WTC11 (cell line): ENCODE measurements at regions not wholly inside any gene's neighbourhood (a gene's known extent, or its start where the extent isn't known, plus 50 kb on each side); places are given as distances from the start of the nearest gene placed in this dataset.

Experiments used
- CREM ChIP-seq: sonication (generic); formaldehyde crosslinking; IDR thresholded peaks from 2 replicates; pipeline ENCODE4 v1.8.1; 2022; ENCODE audit warnings: mild to moderate bottlenecking, missing genetic modification reagents, moderate library complexity
- FOXK1 ChIP-seq: sonication (generic); formaldehyde crosslinking; IDR thresholded peaks from 2 replicates; pipeline ENCODE4 v1.8.0; 2022; ENCODE audit warnings: mild to moderate bottlenecking, moderate library complexity, missing genetic modification reagents
- GRHL2 ChIP-seq: fragments of 250-450 bp; sonication (Bioruptor Pico); IDR thresholded peaks from 2 replicates; pipeline ENCODE4 v1.8.0; 2022; ENCODE audit warnings: mild to moderate bottlenecking, moderate library complexity; ENCODE audit not compliant: insufficient replicate concordance, severe bottlenecking
- KAT7 ChIP-seq: sonication (generic); formaldehyde crosslinking; IDR thresholded peaks from 2 replicates; pipeline ENCODE4 v1.8.1; 2023; ENCODE audit warnings: missing genetic modification reagents, mild to moderate bottlenecking, borderline replicate concordance
- ZNF232 ChIP-seq: sonication (generic); formaldehyde crosslinking; IDR thresholded peaks from 2 replicates; pipeline ENCODE4 v1.8.0; 2022; ENCODE audit warnings: mild to moderate bottlenecking, missing genetic modification reagents
- ZNF317 ChIP-seq: sonication (generic); formaldehyde crosslinking; IDR thresholded peaks from 2 replicates; pipeline ENCODE4 v1.8.1; 2023; ENCODE audit warnings: low read depth, mild to moderate bottlenecking, moderate library complexity, missing genetic modification reagents, borderline replicate concordance
- TF ChIP-seq, protein P1 (sequence below): fragments of 200-600 bp; IDR thresholded peaks from 2 replicates; pipeline ENCODE4 v1.8.0; 2022; ENCODE audit warnings: antibody characterized with exemption
- TF ChIP-seq, protein P2 (sequence below): sonication (generic); formaldehyde crosslinking; IDR thresholded peaks from 2 replicates; pipeline ENCODE4 v1.8.0; 2022; ENCODE audit warnings: mild to moderate bottlenecking, missing genetic modification reagents
- TF ChIP-seq, protein P3 (sequence below): sonication (generic); formaldehyde crosslinking; IDR thresholded peaks from 2 replicates; pipeline ENCODE4 v1.8.1; 2022; ENCODE audit warnings: mild to moderate bottlenecking, moderate library complexity, missing genetic modification reagents
- TF ChIP-seq, protein P4 (sequence below): sonication (generic); formaldehyde crosslinking; IDR thresholded peaks from 2 replicates; pipeline ENCODE4 v1.8.1; 2023; ENCODE audit warnings: mild to moderate bottlenecking, missing genetic modification reagents
- TF ChIP-seq, protein P5 (sequence below): sonication (generic); formaldehyde crosslinking; IDR thresholded peaks from 2 replicates; pipeline ENCODE4 v1.8.0; 2023; ENCODE audit warnings: missing genetic modification reagents
- TF ChIP-seq, protein P6 (sequence below): sonication (generic); formaldehyde crosslinking; IDR thresholded peaks from 2 replicates; pipeline ENCODE4 v1.8.0; 2023; ENCODE audit warnings: mild to moderate bottlenecking, missing genetic modification reagents
- TF ChIP-seq, protein P7 (sequence below): sonication (generic); formaldehyde crosslinking; conservative IDR thresholded peaks from 2 replicates; pipeline ENCODE4 v1.8.1; 2022; ENCODE audit warnings: mild to moderate bottlenecking, missing genetic modification reagents
- TF ChIP-seq, protein P8 (sequence below): sonication (generic); formaldehyde crosslinking; IDR thresholded peaks from 2 replicates; pipeline ENCODE4 v1.8.1; 2022; ENCODE audit warnings: low read depth, mild to moderate bottlenecking, moderate library complexity, missing genetic modification reagents, borderline replicate concordance

DNA sequence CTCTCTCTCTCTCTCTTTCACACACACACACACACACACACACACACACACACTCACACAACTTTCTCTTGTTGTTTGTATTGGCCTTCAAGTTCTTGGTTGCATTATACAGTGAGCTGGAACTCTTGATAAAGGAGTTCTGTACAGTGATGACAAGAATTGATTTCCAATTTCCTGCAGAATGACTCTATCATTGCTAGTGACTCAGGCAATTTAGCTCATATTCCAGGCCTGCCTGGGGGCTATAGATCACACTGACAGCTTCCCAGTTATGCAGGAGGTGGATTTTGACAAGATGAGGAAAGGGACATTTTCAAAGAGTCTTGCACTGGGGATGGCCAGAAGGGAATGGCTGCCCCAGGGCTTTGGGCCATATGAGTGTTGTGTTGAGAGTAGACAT, 508.8 kb downstream of the TYW1 start:
- TF ChIP-seq, protein P1, sequence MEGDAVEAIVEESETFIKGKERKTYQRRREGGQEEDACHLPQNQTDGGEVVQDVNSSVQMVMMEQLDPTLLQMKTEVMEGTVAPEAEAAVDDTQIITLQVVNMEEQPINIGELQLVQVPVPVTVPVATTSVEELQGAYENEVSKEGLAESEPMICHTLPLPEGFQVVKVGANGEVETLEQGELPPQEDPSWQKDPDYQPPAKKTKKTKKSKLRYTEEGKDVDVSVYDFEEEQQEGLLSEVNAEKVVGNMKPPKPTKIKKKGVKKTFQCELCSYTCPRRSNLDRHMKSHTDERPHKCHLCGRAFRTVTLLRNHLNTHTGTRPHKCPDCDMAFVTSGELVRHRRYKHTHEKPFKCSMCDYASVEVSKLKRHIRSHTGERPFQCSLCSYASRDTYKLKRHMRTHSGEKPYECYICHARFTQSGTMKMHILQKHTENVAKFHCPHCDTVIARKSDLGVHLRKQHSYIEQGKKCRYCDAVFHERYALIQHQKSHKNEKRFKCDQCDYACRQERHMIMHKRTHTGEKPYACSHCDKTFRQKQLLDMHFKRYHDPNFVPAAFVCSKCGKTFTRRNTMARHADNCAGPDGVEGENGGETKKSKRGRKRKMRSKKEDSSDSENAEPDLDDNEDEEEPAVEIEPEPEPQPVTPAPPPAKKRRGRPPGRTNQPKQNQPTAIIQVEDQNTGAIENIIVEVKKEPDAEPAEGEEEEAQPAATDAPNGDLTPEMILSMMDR: no peak
- no peak for TF ChIP-seq ZNF232
- no peak for TF ChIP-seq ZNF317
- TF ChIP-seq, protein P2, sequence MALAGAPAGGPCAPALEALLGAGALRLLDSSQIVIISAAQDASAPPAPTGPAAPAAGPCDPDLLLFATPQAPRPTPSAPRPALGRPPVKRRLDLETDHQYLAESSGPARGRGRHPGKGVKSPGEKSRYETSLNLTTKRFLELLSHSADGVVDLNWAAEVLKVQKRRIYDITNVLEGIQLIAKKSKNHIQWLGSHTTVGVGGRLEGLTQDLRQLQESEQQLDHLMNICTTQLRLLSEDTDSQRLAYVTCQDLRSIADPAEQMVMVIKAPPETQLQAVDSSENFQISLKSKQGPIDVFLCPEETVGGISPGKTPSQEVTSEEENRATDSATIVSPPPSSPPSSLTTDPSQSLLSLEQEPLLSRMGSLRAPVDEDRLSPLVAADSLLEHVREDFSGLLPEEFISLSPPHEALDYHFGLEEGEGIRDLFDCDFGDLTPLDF (CRISPR knock-in tag): no peak
- TF ChIP-seq, protein P3, sequence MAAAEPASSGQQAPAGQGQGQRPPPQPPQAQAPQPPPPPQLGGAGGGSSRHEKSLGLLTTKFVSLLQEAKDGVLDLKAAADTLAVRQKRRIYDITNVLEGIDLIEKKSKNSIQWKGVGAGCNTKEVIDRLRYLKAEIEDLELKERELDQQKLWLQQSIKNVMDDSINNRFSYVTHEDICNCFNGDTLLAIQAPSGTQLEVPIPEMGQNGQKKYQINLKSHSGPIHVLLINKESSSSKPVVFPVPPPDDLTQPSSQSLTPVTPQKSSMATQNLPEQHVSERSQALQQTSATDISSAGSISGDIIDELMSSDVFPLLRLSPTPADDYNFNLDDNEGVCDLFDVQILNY (CRISPR knock-in tag): no peak
- TF ChIP-seq CREM (CRISPR knock-in tag): no peak
- TF ChIP-seq, protein P4, sequence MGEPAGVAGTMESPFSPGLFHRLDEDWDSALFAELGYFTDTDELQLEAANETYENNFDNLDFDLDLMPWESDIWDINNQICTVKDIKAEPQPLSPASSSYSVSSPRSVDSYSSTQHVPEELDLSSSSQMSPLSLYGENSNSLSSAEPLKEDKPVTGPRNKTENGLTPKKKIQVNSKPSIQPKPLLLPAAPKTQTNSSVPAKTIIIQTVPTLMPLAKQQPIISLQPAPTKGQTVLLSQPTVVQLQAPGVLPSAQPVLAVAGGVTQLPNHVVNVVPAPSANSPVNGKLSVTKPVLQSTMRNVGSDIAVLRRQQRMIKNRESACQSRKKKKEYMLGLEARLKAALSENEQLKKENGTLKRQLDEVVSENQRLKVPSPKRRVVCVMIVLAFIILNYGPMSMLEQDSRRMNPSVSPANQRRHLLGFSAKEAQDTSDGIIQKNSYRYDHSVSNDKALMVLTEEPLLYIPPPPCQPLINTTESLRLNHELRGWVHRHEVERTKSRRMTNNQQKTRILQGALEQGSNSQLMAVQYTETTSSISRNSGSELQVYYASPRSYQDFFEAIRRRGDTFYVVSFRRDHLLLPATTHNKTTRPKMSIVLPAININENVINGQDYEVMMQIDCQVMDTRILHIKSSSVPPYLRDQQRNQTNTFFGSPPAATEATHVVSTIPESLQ (CRISPR knock-in tag): no peak
- TF ChIP-seq GRHL2 (CRISPR knock-in tag): no peak
- TF ChIP-seq, protein P5, sequence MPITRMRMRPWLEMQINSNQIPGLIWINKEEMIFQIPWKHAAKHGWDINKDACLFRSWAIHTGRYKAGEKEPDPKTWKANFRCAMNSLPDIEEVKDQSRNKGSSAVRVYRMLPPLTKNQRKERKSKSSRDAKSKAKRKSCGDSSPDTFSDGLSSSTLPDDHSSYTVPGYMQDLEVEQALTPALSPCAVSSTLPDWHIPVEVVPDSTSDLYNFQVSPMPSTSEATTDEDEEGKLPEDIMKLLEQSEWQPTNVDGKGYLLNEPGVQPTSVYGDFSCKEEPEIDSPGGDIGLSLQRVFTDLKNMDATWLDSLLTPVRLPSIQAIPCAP (CRISPR knock-in tag): no peak
- TF ChIP-seq, protein P6, sequence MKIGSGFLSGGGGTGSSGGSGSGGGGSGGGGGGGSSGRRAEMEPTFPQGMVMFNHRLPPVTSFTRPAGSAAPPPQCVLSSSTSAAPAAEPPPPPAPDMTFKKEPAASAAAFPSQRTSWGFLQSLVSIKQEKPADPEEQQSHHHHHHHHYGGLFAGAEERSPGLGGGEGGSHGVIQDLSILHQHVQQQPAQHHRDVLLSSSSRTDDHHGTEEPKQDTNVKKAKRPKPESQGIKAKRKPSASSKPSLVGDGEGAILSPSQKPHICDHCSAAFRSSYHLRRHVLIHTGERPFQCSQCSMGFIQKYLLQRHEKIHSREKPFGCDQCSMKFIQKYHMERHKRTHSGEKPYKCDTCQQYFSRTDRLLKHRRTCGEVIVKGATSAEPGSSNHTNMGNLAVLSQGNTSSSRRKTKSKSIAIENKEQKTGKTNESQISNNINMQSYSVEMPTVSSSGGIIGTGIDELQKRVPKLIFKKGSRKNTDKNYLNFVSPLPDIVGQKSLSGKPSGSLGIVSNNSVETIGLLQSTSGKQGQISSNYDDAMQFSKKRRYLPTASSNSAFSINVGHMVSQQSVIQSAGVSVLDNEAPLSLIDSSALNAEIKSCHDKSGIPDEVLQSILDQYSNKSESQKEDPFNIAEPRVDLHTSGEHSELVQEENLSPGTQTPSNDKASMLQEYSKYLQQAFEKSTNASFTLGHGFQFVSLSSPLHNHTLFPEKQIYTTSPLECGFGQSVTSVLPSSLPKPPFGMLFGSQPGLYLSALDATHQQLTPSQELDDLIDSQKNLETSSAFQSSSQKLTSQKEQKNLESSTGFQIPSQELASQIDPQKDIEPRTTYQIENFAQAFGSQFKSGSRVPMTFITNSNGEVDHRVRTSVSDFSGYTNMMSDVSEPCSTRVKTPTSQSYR: no peak
- TF ChIP-seq, protein P7, sequence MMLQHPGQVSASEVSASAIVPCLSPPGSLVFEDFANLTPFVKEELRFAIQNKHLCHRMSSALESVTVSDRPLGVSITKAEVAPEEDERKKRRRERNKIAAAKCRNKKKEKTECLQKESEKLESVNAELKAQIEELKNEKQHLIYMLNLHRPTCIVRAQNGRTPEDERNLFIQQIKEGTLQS (CRISPR knock-in tag): no peak
- no peak for TF ChIP-seq KAT7 (CRISPR knock-in tag)
- TF ChIP-seq, protein P8, sequence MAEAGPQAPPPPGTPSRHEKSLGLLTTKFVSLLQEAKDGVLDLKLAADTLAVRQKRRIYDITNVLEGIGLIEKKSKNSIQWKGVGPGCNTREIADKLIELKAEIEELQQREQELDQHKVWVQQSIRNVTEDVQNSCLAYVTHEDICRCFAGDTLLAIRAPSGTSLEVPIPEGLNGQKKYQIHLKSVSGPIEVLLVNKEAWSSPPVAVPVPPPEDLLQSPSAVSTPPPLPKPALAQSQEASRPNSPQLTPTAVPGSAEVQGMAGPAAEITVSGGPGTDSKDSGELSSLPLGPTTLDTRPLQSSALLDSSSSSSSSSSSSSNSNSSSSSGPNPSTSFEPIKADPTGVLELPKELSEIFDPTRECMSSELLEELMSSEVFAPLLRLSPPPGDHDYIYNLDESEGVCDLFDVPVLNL (CRISPR knock-in tag): no peak
- TF ChIP-seq FOXK1 (CRISPR knock-in tag): no peak
